ENCODE measurements at regions not wholly inside any gene's neighbourhood (a gene's known extent, or its start where the extent isn't known, plus 50 kb on each side); places are given as distances from the start of the nearest gene placed in this dataset.

DNA sequence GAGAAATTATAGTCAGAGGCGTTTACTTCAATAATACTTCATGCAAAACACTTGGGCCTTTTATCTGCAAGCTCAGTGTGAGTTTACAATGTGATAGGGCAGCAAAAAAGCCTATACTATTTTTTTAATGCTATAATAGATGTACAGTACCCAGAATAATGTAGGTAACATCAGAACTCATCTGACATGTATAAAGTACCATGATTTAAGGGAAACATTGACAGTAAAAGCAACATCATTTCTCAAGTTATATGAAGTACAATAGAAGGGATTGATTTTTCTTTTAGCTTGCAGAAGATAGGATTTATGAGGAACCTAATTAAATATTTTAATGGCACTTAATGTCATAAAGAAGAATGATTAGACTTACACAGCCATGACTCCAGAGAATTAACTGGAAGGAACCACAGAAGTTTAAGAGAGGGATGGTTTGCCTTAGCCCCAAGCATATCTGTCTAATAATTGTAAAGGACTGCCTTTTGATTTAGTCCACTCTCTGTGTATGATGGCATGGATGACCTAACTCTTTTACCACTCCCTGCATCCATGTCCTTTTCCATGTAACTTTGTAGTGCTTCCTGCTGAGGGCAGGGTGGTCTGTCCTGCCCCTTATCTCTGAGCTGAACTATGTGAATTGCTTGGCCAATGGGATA is 55.9 kb upstream of the MIS18BP1 start:
- DNase-seq, result no peak
